H9 (cell line): ENCODE measurements at regions not wholly inside any gene's neighbourhood (a gene's known extent, or its start where the extent isn't known, plus 50 kb on each side); places are given as distances from the start of the nearest gene placed in this dataset.

Experiments used
- DNase-seq: peaks from one replicate; pipeline ENCODE4 v3.0.0-alpha.2; 2017
- H2AFZ ChIP-seq: one replicate; pipeline ENCODE4 v1.6.1; 2013; ENCODE audit warnings: mild to moderate bottlenecking, low read length, control low read depth, moderate library complexity
- H2AK5ac ChIP-seq: 2 replicates; pipeline ENCODE4 v1.6.1; 2013; ENCODE audit warnings: low read length, control low read depth, mixed read lengths; ENCODE audit not compliant: insufficient read length
- H2BK120ac ChIP-seq: one replicate; pipeline ENCODE4 v1.6.1; 2013; ENCODE audit warnings: low read depth, mild to moderate bottlenecking, low read length, control low read depth, inconsistent platforms; ENCODE audit not compliant: poor library complexity, severe bottlenecking
- H2BK12ac ChIP-seq: 2 replicates; pipeline ENCODE4 v1.6.1; 2013; ENCODE audit warnings: low read length, control low read depth, mixed read lengths, low read depth; ENCODE audit not compliant: insufficient read length
- H2BK15ac ChIP-seq: 2 replicates; pipeline ENCODE4 v1.6.1; 2013; ENCODE audit warnings: low read depth, low read length, control low read depth
- H2BK20ac ChIP-seq: one replicate; pipeline ENCODE4 v1.6.1; 2013; ENCODE audit warnings: low read depth, mild to moderate bottlenecking, low read length, control low read depth, inconsistent platforms; ENCODE audit not compliant: poor library complexity, severe bottlenecking
- H2BK5ac ChIP-seq: 2 replicates; pipeline ENCODE4 v1.6.1; 2013; ENCODE audit warnings: low read length, control low read depth, mixed read lengths; ENCODE audit not compliant: insufficient read length
- H3K14ac ChIP-seq: 2 replicates; pipeline ENCODE4 v1.6.1; 2013; ENCODE audit warnings: low read length, control low read depth; ENCODE audit not compliant: insufficient read depth
- H3K18ac ChIP-seq: 2 replicates; pipeline ENCODE4 v1.6.1; 2013; ENCODE audit warnings: low read depth, mild to moderate bottlenecking, mixed read lengths, low read length, control low read depth; ENCODE audit not compliant: insufficient read length
- H3K23ac ChIP-seq: 2 replicates; pipeline ENCODE4 v1.6.1; 2013; ENCODE audit warnings: low read length, control low read depth, mixed read lengths, low read depth; ENCODE audit not compliant: insufficient read length
- H3K23me2 ChIP-seq: 2 replicates; pipeline ENCODE4 v1.6.1; 2013; ENCODE audit warnings: low read depth, mild to moderate bottlenecking, mixed read lengths, low read length, control low read depth; ENCODE audit not compliant: insufficient read length, poor library complexity, severe bottlenecking
- H3K27ac ChIP-seq: 2 replicates; pipeline ENCODE4 v1.5.1; 2013; ENCODE audit warnings: low read length, control low read depth, mixed read lengths, low read depth; ENCODE audit not compliant: insufficient read length
- H3K27me3 ChIP-seq: 2 replicates; pipeline ENCODE4 v1.6.1; 2013; ENCODE audit warnings: low read length, control low read depth, inconsistent platforms; ENCODE audit not compliant: insufficient read depth
- H3K4ac ChIP-seq: 2 replicates; pipeline ENCODE4 v1.6.1; 2013; ENCODE audit warnings: low read depth, mild to moderate bottlenecking, control low read depth, inconsistent platforms, low read length, moderate library complexity
- H3K4me1 ChIP-seq: 2 replicates; pipeline ENCODE4 v1.6.1; 2013; ENCODE audit warnings: low read length, control low read depth, inconsistent platforms; ENCODE audit not compliant: insufficient read depth
- H3K4me2 ChIP-seq: 2 replicates; pipeline ENCODE4 v1.6.1; 2013; ENCODE audit warnings: low read length, control low read depth, mixed read lengths; ENCODE audit not compliant: insufficient read length, insufficient read depth
- H3K56ac ChIP-seq: 2 replicates; pipeline ENCODE4 v1.6.1; 2013; ENCODE audit warnings: low read depth, mild to moderate bottlenecking, mixed read lengths, low read length, control low read depth; ENCODE audit not compliant: insufficient read length
- H3K79me1 ChIP-seq: 2 replicates; pipeline ENCODE4 v1.6.1; 2013; ENCODE audit warnings: low read depth, mild to moderate bottlenecking, moderate library complexity, low read length, control low read depth, inconsistent platforms; ENCODE audit not compliant: insufficient read depth, poor library complexity, severe bottlenecking
- H3K79me2 ChIP-seq: 2 replicates; pipeline ENCODE4 v1.6.1; 2013; ENCODE audit warnings: low read length, control low read depth, inconsistent platforms; ENCODE audit not compliant: insufficient read depth
- H3K9ac ChIP-seq: 2 replicates; pipeline ENCODE4 v1.6.1; 2013; ENCODE audit warnings: low read length, control low read depth, mixed read lengths; ENCODE audit not compliant: insufficient read length; ENCODE audit errors: extremely low read depth
- H3K9me3 ChIP-seq: one replicate; pipeline ENCODE4 v1.6.1; 2013; ENCODE audit warnings: low read depth, low read length, inconsistent platforms; ENCODE audit not compliant: control insufficient read depth
- H3T11ph ChIP-seq: one replicate; pipeline ENCODE4 v1.6.1; 2013; ENCODE audit warnings: mild to moderate bottlenecking, low read length, control low read depth, inconsistent platforms
- H4K20me1 ChIP-seq: one replicate; pipeline ENCODE4 v1.6.1; 2013; ENCODE audit not compliant: control insufficient read depth, insufficient read length, insufficient read depth
- H4K5ac ChIP-seq: 2 replicates; pipeline ENCODE4 v1.6.1; 2013; ENCODE audit warnings: low read depth, mild to moderate bottlenecking, mixed read lengths, low read length, control low read depth; ENCODE audit not compliant: insufficient read length
- H4K8ac ChIP-seq: replicated peaks from 2 replicates; pipeline ENCODE4 v1.6.1; 2013; ENCODE audit warnings: low read length, control low read depth, mixed read lengths, low read depth; ENCODE audit not compliant: insufficient read length
- H4K91ac ChIP-seq: 2 replicates; pipeline ENCODE4 v1.6.1; 2013; ENCODE audit warnings: low read depth, mild to moderate bottlenecking, moderate library complexity, mixed read lengths, low read length, control low read depth; ENCODE audit not compliant: insufficient read length
- H3K27ac Mint-ChIP-seq, 3 experiments: 2 replicates in 2 of 3; 3 replicates in 1 of 3; pipeline ENCODE4 v1.8.0; 2020 to 2021; ENCODE audit warnings: mixed read lengths in 3 of 3, mild to moderate bottlenecking in 1 of 3, moderate library complexity in 1 of 3
- H3K27me3 Mint-ChIP-seq: 2 replicates; pipeline ENCODE4 v1.8.0; 2021; ENCODE audit warnings: low read depth, mild to moderate bottlenecking, moderate library complexity, mixed read lengths
- H3K36me3 Mint-ChIP-seq, 3 experiments: 2 replicates in 2 of 3; 3 replicates in 1 of 3; pipeline ENCODE4 v1.8.0; 2020 to 2021; ENCODE audit warnings: low read depth in 3 of 3, mixed read lengths in 3 of 3; ENCODE audit not compliant: insufficient read depth in 1 of 3
- H3K4me1 Mint-ChIP-seq, 2 experiments: 2 replicates each; pipeline ENCODE4 v1.8.0; 2020; ENCODE audit warnings: mixed read lengths in 2 of 2
- H3K4me3 Mint-ChIP-seq, 2 experiments: 2 replicates in 1 of 2; 3 replicates in 1 of 2; pipeline ENCODE4 v1.8.0; 2020 to 2021; ENCODE audit warnings: mild to moderate bottlenecking in 2 of 2, mixed read lengths in 2 of 2, moderate library complexity in 1 of 2
- H3K9me3 Mint-ChIP-seq, 2 experiments: 2 replicates in 1 of 2; 3 replicates in 1 of 2; pipeline ENCODE4 v1.8.0; 2020; ENCODE audit warnings: mild to moderate bottlenecking in 2 of 2, mixed read lengths in 2 of 2, moderate library complexity in 1 of 2
- WGBS: extraction: QIAGEN DNeasy Blood & Tissue Kit; methylation state at CpG from one replicate; pipeline ENCODE4 v1.1.7; 2013; ENCODE audit warnings: missing lambda C conversion rate, low lambda C conversion rate, mixed read lengths; ENCODE audit not compliant: insufficient read length; ENCODE audit errors: extremely low coverage; 5-methylcytosine and 5-hydroxymethylcytosine counted together
- TF ChIP-seq, protein P1 (sequence below): fragments of 200-600 bp; sonication (generic); conservative IDR thresholded peaks from 3 replicates; pipeline ENCODE4 v1.8.0; 2021; ENCODE audit warnings: antibody characterized with exemption, mild to moderate bottlenecking

DNA sequence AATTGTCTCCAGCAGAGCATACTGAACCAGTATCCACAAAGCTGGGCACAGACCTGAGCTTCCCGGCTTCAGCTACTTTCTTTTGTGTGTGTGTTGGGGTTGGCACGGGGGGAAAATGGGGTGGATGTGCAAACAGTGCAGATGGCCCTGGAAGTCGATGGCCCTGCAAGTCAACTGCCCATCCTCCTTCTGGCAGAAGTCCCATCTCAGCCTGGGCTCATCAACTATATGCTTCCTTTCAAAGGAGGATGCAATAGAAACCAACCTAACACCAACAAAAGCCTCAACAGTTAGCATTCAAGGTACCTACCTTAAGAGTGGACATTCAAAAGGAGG, 55.7 kb downstream of the SOX9 start:
- H3K4me2 ChIP-seq = no peak overlapping the region
- no peak overlapping the region for H3K4ac ChIP-seq
- no peak overlapping the region for H4K91ac ChIP-seq
- H2BK15ac ChIP-seq = no peak overlapping the region
- H3K27ac ChIP-seq = no peak overlapping the region
- H3K56ac ChIP-seq = no peak overlapping the region
- no peak overlapping the region for H2BK12ac ChIP-seq
- Mint-ChIP-seq H3K27ac (no peak overlapping the region), H3K36me3 (peaks cover 0 to 1% (median 0%) of the 10 kb centered on the region in 3 experiments; a peak in 2 of 7 replicates), H3K9me3 (no peaks in the 10 kb centered on the region), H3K4me3 (no peak overlapping the region), H3K27me3 (no peaks in the 10 kb centered on the region; the same call in 1 of the 2 replicates), H3K4me1 (peaks cover 35 to 46% of the 10 kb centered on the region in 2 experiments)
- no peaks in the 10 kb centered on the region for H3K79me1 ChIP-seq
- peaks cover 6% of the 10 kb centered on the region; the same call in 1 of the 2 replicates for H3K4me1 ChIP-seq
- no peak overlapping the region for H2AK5ac ChIP-seq
- H3K18ac ChIP-seq = no peak overlapping the region
- peaks cover 3% of the 10 kb centered on the region for H3K23me2 ChIP-seq
- no peaks in the 10 kb centered on the region for H3K9me3 ChIP-seq
- H2BK120ac ChIP-seq = no peak overlapping the region
- WGBS = no CpG with 5 or more reads among the region's 3 CpGs
- no peak overlapping the region for H3K9ac ChIP-seq
- DNase-seq = no peak
- H2BK5ac ChIP-seq = no peak overlapping the region
- H3K27me3 ChIP-seq = no peaks in the 10 kb centered on the region
- no peak overlapping the region for H4K5ac ChIP-seq
- H4K8ac ChIP-seq = no peak overlapping the region
- no peaks in the 10 kb centered on the region for H3K79me2 ChIP-seq
- H2BK20ac ChIP-seq = no peak overlapping the region
- no peak overlapping the region for H3K14ac ChIP-seq
- TF ChIP-seq, protein P1, sequence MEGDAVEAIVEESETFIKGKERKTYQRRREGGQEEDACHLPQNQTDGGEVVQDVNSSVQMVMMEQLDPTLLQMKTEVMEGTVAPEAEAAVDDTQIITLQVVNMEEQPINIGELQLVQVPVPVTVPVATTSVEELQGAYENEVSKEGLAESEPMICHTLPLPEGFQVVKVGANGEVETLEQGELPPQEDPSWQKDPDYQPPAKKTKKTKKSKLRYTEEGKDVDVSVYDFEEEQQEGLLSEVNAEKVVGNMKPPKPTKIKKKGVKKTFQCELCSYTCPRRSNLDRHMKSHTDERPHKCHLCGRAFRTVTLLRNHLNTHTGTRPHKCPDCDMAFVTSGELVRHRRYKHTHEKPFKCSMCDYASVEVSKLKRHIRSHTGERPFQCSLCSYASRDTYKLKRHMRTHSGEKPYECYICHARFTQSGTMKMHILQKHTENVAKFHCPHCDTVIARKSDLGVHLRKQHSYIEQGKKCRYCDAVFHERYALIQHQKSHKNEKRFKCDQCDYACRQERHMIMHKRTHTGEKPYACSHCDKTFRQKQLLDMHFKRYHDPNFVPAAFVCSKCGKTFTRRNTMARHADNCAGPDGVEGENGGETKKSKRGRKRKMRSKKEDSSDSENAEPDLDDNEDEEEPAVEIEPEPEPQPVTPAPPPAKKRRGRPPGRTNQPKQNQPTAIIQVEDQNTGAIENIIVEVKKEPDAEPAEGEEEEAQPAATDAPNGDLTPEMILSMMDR = no peak
- no peak overlapping the region for H3T11ph ChIP-seq
- no peak overlapping the region for H3K23ac ChIP-seq
- no peaks in the 10 kb centered on the region for H4K20me1 ChIP-seq
- H2AFZ ChIP-seq = no peak overlapping the region
